Bronchial epithelial cell (primary cell): ENCODE measurements at regions not wholly inside any gene's neighbourhood (a gene's known extent, or its start where the extent isn't known, plus 50 kb on each side); places are given as distances from the start of the nearest gene placed in this dataset.

Experiments used
- DNase-seq: peaks from one replicate; pipeline ENCODE4 v3.0.0-alpha.2; 2010; ENCODE audit warnings: low read depth
- FAIRE-seq: peaks from 2 replicates; lab custom pipeline; 2011; peaks lifted over from hg19 to GRCh38; lab: Jason Lieb, UNC
- H3K27me3 ChIP-seq: 2 replicates; pipeline ENCODE4 v1.5.1; 2011; ENCODE audit warnings: low read length; ENCODE audit not compliant: control insufficient read depth, insufficient read depth
- H3K36me3 ChIP-seq: 2 replicates; pipeline ENCODE4 v1.5.1; 2011; ENCODE audit warnings: low read length; ENCODE audit not compliant: control insufficient read depth, insufficient read depth
- H3K4me3 ChIP-seq: 2 replicates; pipeline ENCODE4 v1.5.1; 2011; ENCODE audit warnings: mild to moderate bottlenecking, low read depth, low read length, control low read depth
- TF ChIP-seq, protein P1 (sequence below): IDR thresholded peaks from 2 replicates; pipeline ENCODE4 v1.5.1; 2011; ENCODE audit warnings: mild to moderate bottlenecking, moderate library complexity, low read length, control low read depth, inconsistent platforms; ENCODE audit not compliant: insufficient read depth, severe bottlenecking

GRCh38 chr7:42289473-42289872, 52.5 kb upstream of the GLI3 start:
- H3K27me3 ChIP-seq, result no peaks in the 10 kb centered on the region
- FAIRE-seq (no peak), DNase-seq (no peak)
- TF ChIP-seq, protein P1, sequence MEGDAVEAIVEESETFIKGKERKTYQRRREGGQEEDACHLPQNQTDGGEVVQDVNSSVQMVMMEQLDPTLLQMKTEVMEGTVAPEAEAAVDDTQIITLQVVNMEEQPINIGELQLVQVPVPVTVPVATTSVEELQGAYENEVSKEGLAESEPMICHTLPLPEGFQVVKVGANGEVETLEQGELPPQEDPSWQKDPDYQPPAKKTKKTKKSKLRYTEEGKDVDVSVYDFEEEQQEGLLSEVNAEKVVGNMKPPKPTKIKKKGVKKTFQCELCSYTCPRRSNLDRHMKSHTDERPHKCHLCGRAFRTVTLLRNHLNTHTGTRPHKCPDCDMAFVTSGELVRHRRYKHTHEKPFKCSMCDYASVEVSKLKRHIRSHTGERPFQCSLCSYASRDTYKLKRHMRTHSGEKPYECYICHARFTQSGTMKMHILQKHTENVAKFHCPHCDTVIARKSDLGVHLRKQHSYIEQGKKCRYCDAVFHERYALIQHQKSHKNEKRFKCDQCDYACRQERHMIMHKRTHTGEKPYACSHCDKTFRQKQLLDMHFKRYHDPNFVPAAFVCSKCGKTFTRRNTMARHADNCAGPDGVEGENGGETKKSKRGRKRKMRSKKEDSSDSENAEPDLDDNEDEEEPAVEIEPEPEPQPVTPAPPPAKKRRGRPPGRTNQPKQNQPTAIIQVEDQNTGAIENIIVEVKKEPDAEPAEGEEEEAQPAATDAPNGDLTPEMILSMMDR, result no peak
- H3K36me3 ChIP-seq, result no peaks in the 10 kb centered on the region
- H3K4me3 ChIP-seq, result no peak overlapping the region
